ENCODE measurements at regions not wholly inside any gene's neighbourhood (a gene's known extent, or its start where the extent isn't known, plus 50 kb on each side); places are given as distances from the start of the nearest gene placed in this dataset.
"Not testable (repeated sequence)": the region's sequence is repeated elsewhere in the genome, so short reads cannot be mapped to it uniquely, and the experiment has no call there.

DNA sequence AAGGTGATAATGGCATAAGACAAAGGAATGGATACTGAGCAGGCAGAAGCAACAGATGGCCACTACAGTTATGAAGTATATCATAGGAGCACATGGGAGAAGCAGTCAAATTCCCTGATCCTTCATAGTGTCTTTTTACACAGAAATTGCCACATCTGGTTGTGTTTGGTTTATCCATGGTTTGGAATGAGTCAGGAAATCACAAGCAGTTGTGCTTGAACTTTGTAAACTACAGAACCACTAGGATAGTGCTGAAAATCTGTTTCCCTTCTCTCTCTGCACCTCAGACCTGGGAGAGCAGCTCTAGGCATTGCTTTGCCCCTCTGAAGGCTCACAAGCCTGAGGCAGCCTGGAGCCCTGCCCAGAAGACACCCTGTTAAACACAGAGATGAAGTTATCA lies 134.0 kb downstream of the DMRT2 start (continued):
- TF ChIP-seq, protein P1, sequence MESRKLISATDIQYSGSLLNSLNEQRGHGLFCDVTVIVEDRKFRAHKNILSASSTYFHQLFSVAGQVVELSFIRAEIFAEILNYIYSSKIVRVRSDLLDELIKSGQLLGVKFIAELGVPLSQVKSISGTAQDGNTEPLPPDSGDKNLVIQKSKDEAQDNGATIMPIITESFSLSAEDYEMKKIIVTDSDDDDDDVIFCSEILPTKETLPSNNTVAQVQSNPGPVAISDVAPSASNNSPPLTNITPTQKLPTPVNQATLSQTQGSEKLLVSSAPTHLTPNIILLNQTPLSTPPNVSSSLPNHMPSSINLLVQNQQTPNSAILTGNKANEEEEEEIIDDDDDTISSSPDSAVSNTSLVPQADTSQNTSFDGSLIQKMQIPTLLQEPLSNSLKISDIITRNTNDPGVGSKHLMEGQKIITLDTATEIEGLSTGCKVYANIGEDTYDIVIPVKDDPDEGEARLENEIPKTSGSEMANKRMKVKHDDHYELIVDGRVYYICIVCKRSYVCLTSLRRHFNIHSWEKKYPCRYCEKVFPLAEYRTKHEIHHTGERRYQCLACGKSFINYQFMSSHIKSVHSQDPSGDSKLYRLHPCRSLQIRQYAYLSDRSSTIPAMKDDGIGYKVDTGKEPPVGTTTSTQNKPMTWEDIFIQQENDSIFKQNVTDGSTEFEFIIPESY (IDR thresholded peaks at IDR 0.05; ENCODE audit: extremely low read depth, insufficient replicate concordance, low read length), result no peak

DNA sequence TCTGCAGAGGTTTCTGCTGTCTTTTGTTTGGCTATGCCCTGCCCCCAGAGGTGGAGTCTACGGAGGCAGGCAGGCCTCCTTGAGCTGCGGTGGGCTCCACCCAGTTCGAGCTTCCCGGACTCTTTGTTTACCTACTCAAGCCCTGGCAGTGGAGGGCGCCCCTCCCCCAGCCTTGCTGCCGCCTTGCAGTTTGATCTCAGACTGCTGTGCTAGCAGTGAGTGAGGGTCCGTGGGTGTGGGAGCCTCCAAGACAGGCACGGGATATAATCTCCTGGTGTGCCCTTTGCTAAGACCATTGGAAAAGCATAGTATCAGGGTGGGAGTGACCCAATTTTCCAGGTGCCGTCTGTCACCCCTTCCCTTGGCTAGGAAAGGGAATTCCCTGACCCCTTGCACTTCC lies 137.0 kb downstream of the DMRT2 start:
- RAD21 ChIA-PET (ENCODE audit: low non-redundant PET in 1 of 2, low total read pairs in 2 of 2, uncharacterized antibody in 2 of 2, unreplicated experiment in 2 of 2); ATAC-seq; H4K20me1 ChIP-seq (ENCODE audit: insufficient read depth); H3K36me3 ChIP-seq (ENCODE audit: control insufficient read depth in 1 of 2, insufficient read depth in 2 of 2, low read length in 2 of 2); H3K27ac ChIP-seq (ENCODE audit: low read depth, low read length); BruUV-seq (replicated peaks); intact Hi-C loops (cut with micrococcal nuclease); H3K4me3 ChIP-seq (replicated peaks in 1 of 2; ENCODE audit: low read depth in 1 of 2, low read length in 2 of 2); H3K4me1 ChIP-seq (ENCODE audit: control insufficient read depth in 1 of 2, insufficient read depth in 2 of 2, low read length in 2 of 2); H3K9ac ChIP-seq (ENCODE audit: low read length); H3K27me3 ChIP-seq (ENCODE audit: insufficient read depth, low read length); H2AFZ ChIP-seq (ENCODE audit: low read depth, low read length, poor library complexity, severe bottlenecking); CTCF ChIA-PET; H3K4me2 ChIP-seq (ENCODE audit: low read length); POLR2A ChIA-PET; DNase-seq (ENCODE audit: low read depth, low spot score); H3K79me2 ChIP-seq (ENCODE audit: insufficient read depth, low read length); H3K9me3 ChIP-seq (ENCODE audit: control insufficient read depth in 1 of 2, insufficient read depth in 1 of 2, low read depth in 1 of 2, low read length in 2 of 2); H3K9me2 ChIP-seq (ENCODE audit: insufficient read depth): not testable (repeated sequence)

DNA sequence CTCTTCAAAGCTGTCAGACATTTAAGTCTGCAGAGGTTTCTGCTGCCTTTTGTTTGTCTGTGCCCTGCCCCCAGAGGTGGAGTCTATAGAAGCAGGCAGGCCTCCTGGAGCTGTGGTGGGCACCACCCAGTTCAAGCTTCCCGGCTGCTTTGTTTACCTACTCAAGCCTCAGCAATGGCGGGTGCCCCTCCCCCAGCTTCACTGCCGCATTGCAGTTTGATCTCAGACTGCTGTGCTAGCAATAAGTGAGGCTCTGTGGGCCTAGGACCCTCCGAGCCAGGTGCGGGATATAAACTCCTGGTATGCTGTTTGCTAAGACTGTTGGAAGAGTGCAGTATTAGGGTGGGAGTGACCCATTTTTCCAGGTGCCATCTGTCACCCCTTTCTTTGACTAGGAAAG lies 145.5 kb downstream of the DMRT2 start:
- H3K9me3 ChIP-seq (ENCODE audit: control insufficient read depth in 1 of 2, insufficient read depth in 1 of 2, low read depth in 1 of 2, low read length in 2 of 2); DNase-seq (ENCODE audit: low read depth, low spot score); CTCF ChIA-PET; H3K9ac ChIP-seq (ENCODE audit: low read length); BruUV-seq (replicated peaks); POLR2A ChIA-PET; H3K4me2 ChIP-seq (ENCODE audit: low read length); H3K27me3 ChIP-seq (ENCODE audit: insufficient read depth, low read length); H3K36me3 ChIP-seq (ENCODE audit: control insufficient read depth in 1 of 2, insufficient read depth in 2 of 2, low read length in 2 of 2); intact Hi-C loops (cut with micrococcal nuclease); H3K4me3 ChIP-seq (replicated peaks in 1 of 2; ENCODE audit: low read depth in 1 of 2, low read length in 2 of 2); H3K27ac ChIP-seq (ENCODE audit: low read depth, low read length); ATAC-seq; H3K9me2 ChIP-seq (ENCODE audit: insufficient read depth); RAD21 ChIA-PET (ENCODE audit: low non-redundant PET in 1 of 2, low total read pairs in 2 of 2, uncharacterized antibody in 2 of 2, unreplicated experiment in 2 of 2); H3K79me2 ChIP-seq (ENCODE audit: insufficient read depth, low read length); H2AFZ ChIP-seq (ENCODE audit: low read depth, low read length, poor library complexity, severe bottlenecking); H4K20me1 ChIP-seq (ENCODE audit: insufficient read depth); H3K4me1 ChIP-seq (ENCODE audit: control insufficient read depth in 1 of 2, insufficient read depth in 2 of 2, low read length in 2 of 2): not testable (repeated sequence)

Data from HCT116 (cell line).